HCT116 (cell line): ENCODE measurements at regions not wholly inside any gene's neighbourhood (a gene's known extent, or its start where the extent isn't known, plus 50 kb on each side); places are given as distances from the start of the nearest gene placed in this dataset.

Source experiments
- ATAC-seq: fragments of 200-7000 bp; cut with Tn5 transposase; 2 replicates; pipeline ENCODE4 v1.9.1; 2020; ENCODE audit warnings: mild to moderate bottlenecking, moderate library complexity
- BruUV-seq: library from RNA; stranded (reverse); fragments of 400-500 nt; replicated peaks from 2 replicates; lab custom pipeline; 2021; lab: Mats Ljungman, UMichigan
- CTCF ChIA-PET: fragments of 300-600 bp; sonication (Branson Sonifier 250); formaldehyde crosslinking; loops from one replicate; lab custom pipeline; 2021; ENCODE audit warnings: antibody characterized with exemption; lab: Charles Lee
- POLR2A ChIA-PET: fragments of 300-600, 350-600 bp; sonication (Branson Sonifier 250); formaldehyde crosslinking; loops from one replicate; lab custom pipeline; 2021; ENCODE audit warnings: antibody characterized with exemption; lab: Charles Lee
- RAD21 ChIA-PET, 2 experiments: fragments of 300-600 bp; sonication (Branson Sonifier 250); formaldehyde crosslinking; loops; one replicate each; lab custom pipeline; 2023; ENCODE audit warnings: low total read pairs in 2 of 2; ENCODE audit not compliant: uncharacterized antibody in 2 of 2, unreplicated experiment in 2 of 2, low non-redundant PET in 1 of 2; lab: Charles Lee
- DNase-seq: peaks from one replicate; pipeline ENCODE4 v3.0.0-alpha.2; 2010; ENCODE audit warnings: low read depth, low spot score
- H2AFZ ChIP-seq: fragments of 200-600 bp; shearing (Covaris generic), sonication (generic); 2 replicates; pipeline ENCODE4 v1.6.1; 2017; ENCODE audit warnings: low read depth, mixed run types, mixed read lengths, antibody characterized with exemption, low read length; ENCODE audit not compliant: poor library complexity, severe bottlenecking
- H3K27ac ChIP-seq: 2 replicates; pipeline ENCODE4 v1.5.1; 2012; ENCODE audit warnings: low read depth, low read length
- H3K27me3 ChIP-seq: fragments of 200-600 bp; sonication (generic); 2 replicates; pipeline ENCODE4 v1.6.1; 2016; ENCODE audit warnings: mixed run types, low read length, mixed read lengths; ENCODE audit not compliant: insufficient read depth
- H3K36me3 ChIP-seq, 2 experiments: fragments of 200-500 bp in 1 of 2; fragments of 200-600 bp in 1 of 2; sonication (Bioruptor generic) in 1 of 2; sonication (generic) in 1 of 2; 2 replicates each; pipeline versions ENCODE4 v1.5.1 to v1.6.1; 2014 to 2016; ENCODE audit warnings: low read length in 2 of 2, inconsistent platforms in 1 of 2, mixed read lengths in 1 of 2, mixed run types in 1 of 2; ENCODE audit not compliant: insufficient read depth in 2 of 2, control insufficient read depth in 1 of 2
- H3K4me1 ChIP-seq, 2 experiments: fragments of 200-600 bp in 1 of 2; sonication (generic) in 1 of 2; 2 replicates each; pipeline versions ENCODE4 v1.5.1 to v1.6.1; 2012 to 2017; ENCODE audit warnings: low read length in 2 of 2, inconsistent platforms in 1 of 2, mild to moderate bottlenecking in 1 of 2, mixed read lengths in 1 of 2, mixed run types in 1 of 2, moderate library complexity in 1 of 2; ENCODE audit not compliant: insufficient read depth in 2 of 2, control insufficient read depth in 1 of 2
- H3K4me2 ChIP-seq: fragments of 200-600 bp; sonication (generic); 2 replicates; pipeline ENCODE4 v1.6.1; 2017; ENCODE audit warnings: mixed run types, low read length, mixed read lengths
- H3K4me3 ChIP-seq, 2 experiments: fragments of 200-600 bp in 1 of 2; sonication (generic) in 1 of 2; replicated peaks in 1 of 2; 2 replicates each; pipeline ENCODE4 v1.5.1; 2011 to 2016; ENCODE audit warnings: low read length in 2 of 2, control low read depth in 1 of 2, low read depth in 1 of 2, mild to moderate bottlenecking in 1 of 2, mixed read lengths in 1 of 2, mixed run types in 1 of 2
- H3K79me2 ChIP-seq: fragments of 200-600 bp; sonication (generic); 2 replicates; pipeline ENCODE4 v1.6.1; 2017; ENCODE audit warnings: mild to moderate bottlenecking, mixed run types, low read length, moderate library complexity, mixed read lengths; ENCODE audit not compliant: insufficient read depth
- H3K9ac ChIP-seq: fragments of 200-600 bp; sonication (generic); 2 replicates; pipeline ENCODE4 v1.6.1; 2016; ENCODE audit warnings: low read length, mixed read lengths
- H3K9me2 ChIP-seq: fragments of 200-600 bp; sonication (generic), shearing (Covaris generic); 2 replicates; pipeline ENCODE4 v1.6.1; 2017; ENCODE audit warnings: mixed run types, mild to moderate bottlenecking, moderate library complexity; ENCODE audit not compliant: insufficient read depth
- H3K9me3 ChIP-seq, 2 experiments: fragments of 200-500 bp in 1 of 2; fragments of 200-600 bp in 1 of 2; sonication (Bioruptor generic) in 1 of 2; sonication (generic) in 1 of 2; 2 replicates each; pipeline ENCODE4 v1.6.1; 2014 to 2017; ENCODE audit warnings: low read length in 2 of 2, mixed read lengths in 2 of 2, inconsistent platforms in 1 of 2, low read depth in 1 of 2, mild to moderate bottlenecking in 1 of 2, mixed run types in 1 of 2, moderate library complexity in 1 of 2; ENCODE audit not compliant: control insufficient read depth in 1 of 2, insufficient read depth in 1 of 2
- H4K20me1 ChIP-seq: fragments of 200-600 bp; sonication (generic), shearing (Covaris generic); 2 replicates; pipeline ENCODE4 v1.6.1; 2017; ENCODE audit warnings: mixed run types, mild to moderate bottlenecking, moderate library complexity; ENCODE audit not compliant: insufficient read depth
- ATF3 ChIP-seq: IDR thresholded peaks from 2 replicates; pipeline ENCODE4 v1.6.1; 2012
- CBX3 ChIP-seq: IDR thresholded peaks from 2 replicates; pipeline ENCODE4 v1.6.1; 2012; ENCODE audit warnings: low read depth
- CTCF ChIP-seq, 3 experiments: fragments of 200-600 bp in 1 of 3; sonication (generic) in 1 of 3; IDR thresholded peaks in 2 of 3; conservative IDR thresholded peaks in 1 of 3; 2 replicates each; pipeline ENCODE4 v1.5.1; 2012 to 2017; ENCODE audit warnings: low read depth in 2 of 3, low read length in 2 of 3, antibody characterized with exemption in 1 of 3, borderline replicate concordance in 1 of 3, control low read depth in 1 of 3, mild to moderate bottlenecking in 1 of 3, mixed read lengths in 1 of 3, mixed run types in 1 of 3, moderate library complexity in 1 of 3; ENCODE audit not compliant: insufficient read depth in 1 of 3
- ELF1 ChIP-seq: IDR thresholded peaks from 2 replicates; pipeline ENCODE4 v1.6.1; 2012; ENCODE audit warnings: low read depth, borderline replicate concordance
- EZH2 ChIP-seq: fragments of 200-600 bp; sonication (generic); IDR thresholded peaks from 2 replicates; pipeline ENCODE4 v1.6.1; 2017; ENCODE audit warnings: antibody characterized with exemption, mixed run types
- FOSL1 ChIP-seq: IDR thresholded peaks from 2 replicates; pipeline ENCODE4 v1.6.1; 2012; ENCODE audit warnings: low read depth
- JUND ChIP-seq: IDR thresholded peaks from 2 replicates; pipeline ENCODE4 v1.6.1; 2012
- POLR2A ChIP-seq: IDR thresholded peaks from 2 replicates; pipeline ENCODE4 v1.7.0; 2011; ENCODE audit warnings: borderline replicate concordance; ENCODE audit not compliant: insufficient read depth, insufficient read length; ENCODE audit errors: extremely low read depth
- POLR2AphosphoS5 ChIP-seq: IDR thresholded peaks from 2 replicates; pipeline ENCODE4 v1.6.1; 2011; ENCODE audit warnings: mild to moderate bottlenecking, low read depth, low read length, moderate library complexity
- RAD21 ChIP-seq: IDR thresholded peaks from 2 replicates; pipeline ENCODE4 v1.6.1; 2012; ENCODE audit warnings: low read depth, mild to moderate bottlenecking
- SIN3A ChIP-seq: IDR thresholded peaks from 2 replicates; pipeline ENCODE4 v1.6.1; 2012; ENCODE audit warnings: low read depth
- SP1 ChIP-seq: IDR thresholded peaks from 2 replicates; pipeline ENCODE4 v1.6.1; 2012; ENCODE audit warnings: low read depth
- YY1 ChIP-seq: IDR thresholded peaks from 2 replicates; pipeline ENCODE4 v1.6.1; 2011; ENCODE audit warnings: low read length, low read depth, moderate library complexity, mild to moderate bottlenecking; ENCODE audit not compliant: insufficient replicate concordance; ENCODE audit errors: extremely low read depth
- ZBTB33 ChIP-seq: IDR thresholded peaks from 2 replicates; pipeline ENCODE4 v1.6.1; 2011; ENCODE audit warnings: mild to moderate bottlenecking, low read length, moderate library complexity; ENCODE audit not compliant: insufficient replicate concordance; ENCODE audit errors: extremely low read depth
- ZFX ChIP-seq: fragments of 450-650 bp; IDR thresholded peaks from 2 replicates; pipeline ENCODE4 v1.6.1; 2017
- ZNF274 ChIP-seq: fragments of 200-500 bp; sonication (Bioruptor generic); IDR thresholded peaks from 2 replicates; pipeline ENCODE4 v1.6.1; 2014; ENCODE audit warnings: mild to moderate bottlenecking, low read depth, low read length, inconsistent platforms
- intact Hi-C: fragments of 100-400 bp; cut with micrococcal nuclease; formaldehyde crosslinking; loops from 2 replicates; pipeline ENCODE4 v1.10.0; 2022
- TF ChIP-seq, protein P1 (sequence below): IDR thresholded peaks from 2 replicates; pipeline ENCODE4 v1.6.1; 2012

DNA sequence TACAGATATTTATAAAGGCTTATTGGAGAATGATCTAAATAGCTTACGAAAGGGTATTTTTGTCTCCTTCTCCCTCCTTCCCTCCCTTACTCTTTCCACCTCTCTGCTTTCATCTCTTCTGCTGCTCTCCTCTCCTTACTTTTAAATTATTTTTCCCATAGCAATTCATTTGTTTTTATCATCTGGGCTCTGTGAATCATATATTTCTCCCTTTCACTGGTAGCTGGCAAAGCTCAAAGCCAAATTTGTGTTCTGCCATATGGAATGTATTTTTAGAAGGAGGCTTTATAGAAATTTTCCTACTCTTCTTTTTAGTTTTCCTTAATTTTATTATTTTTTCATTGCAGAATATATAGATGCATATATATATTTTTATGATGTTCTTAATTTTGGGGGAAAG is 385.8 kb downstream of the C3orf38 start:
- Histone ChIP-seq H3K9me3 (peaks cover 2 to 13% of the 10 kb centered on the region in 2 experiments; a peak in 3 of 4 replicates), H3K4me3 (no peak overlapping the region), H3K27ac (no peak overlapping the region), H3K4me2 (no peak overlapping the region), H3K9ac (no peak overlapping the region), H3K9me2 (no peaks in the 10 kb centered on the region), H2AFZ (no peak overlapping the region), H3K36me3 (no peaks in the 10 kb centered on the region), H4K20me1 (no peaks in the 10 kb centered on the region), H3K27me3 (no peaks in the 10 kb centered on the region), H3K79me2 (no peaks in the 10 kb centered on the region), H3K4me1 (no peaks in the 10 kb centered on the region)
- TF ChIP-seq ZNF274 = no peak
- TF ChIP-seq ATF3 = no peak
- no peak for TF ChIP-seq SP1
- no peak for TF ChIP-seq POLR2A
- TF ChIP-seq CTCF (IDR thresholded peaks at IDR 0.05 in 2 of 3, conservative IDR thresholded peaks at IDR 0.05 in 1 of 3; ENCODE audit: borderline replicate concordance in 1 of 3, insufficient read depth in 1 of 3, low read depth in 2 of 3, low read length in 2 of 3) = no peak
- TF ChIP-seq JUND = no peak
- no peak for TF ChIP-seq CBX3
- no peak for TF ChIP-seq RAD21
- no peak for TF ChIP-seq ELF1
- no peak for TF ChIP-seq YY1
- TF ChIP-seq FOSL1 = no peak
- TF ChIP-seq, protein P1, sequence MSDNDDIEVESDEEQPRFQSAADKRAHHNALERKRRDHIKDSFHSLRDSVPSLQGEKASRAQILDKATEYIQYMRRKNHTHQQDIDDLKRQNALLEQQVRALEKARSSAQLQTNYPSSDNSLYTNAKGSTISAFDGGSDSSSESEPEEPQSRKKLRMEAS = no peak
- TF ChIP-seq POLR2AphosphoS5 = no peak
- TF ChIP-seq ZFX = no peak
- TF ChIP-seq EZH2 = no peak
- no peak for TF ChIP-seq SIN3A
- no peak for TF ChIP-seq ZBTB33
- ChIA-PET RAD21 (no interaction called here), CTCF (no interaction called here), POLR2A (no interaction called here)
- BruUV-seq = no TSS peak
- ATAC-seq (no peak), DNase-seq (no peak)
- intact Hi-C loops = no loop called here
